ENCODE measurements at regions not wholly inside any gene's neighbourhood (a gene's known extent, or its start where the extent isn't known, plus 50 kb on each side); places are given as distances from the start of the nearest gene placed in this dataset.

DNA sequence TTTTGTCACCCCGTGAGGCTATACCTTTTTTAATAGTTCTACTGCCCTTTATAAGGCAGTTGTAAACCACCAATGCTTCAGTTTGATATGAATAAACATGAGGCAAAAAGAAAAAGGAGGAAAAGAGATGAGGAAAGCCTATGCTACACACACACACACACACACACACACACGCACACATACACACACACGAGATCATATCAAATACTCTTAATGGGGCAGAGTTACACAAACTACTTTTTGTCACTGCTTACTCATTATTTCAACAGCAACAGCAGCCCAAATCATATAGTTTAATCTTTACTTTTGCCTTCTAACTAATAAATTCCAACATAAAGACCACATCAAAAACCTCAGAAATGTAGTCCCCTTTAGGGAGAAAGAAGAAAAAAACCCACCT lies 116.8 kb upstream of the PAM start:
- peaks cover 2% of the 10 kb centered on the region for H3K4me1 Mint-ChIP-seq
- no peaks in the 10 kb centered on the region for H3K27me3 Mint-ChIP-seq (ENCODE audit: low read depth)
- DNase-seq (ENCODE audit: low spot score in 2 of 2, unreplicated experiment in 2 of 2): no peak
- H3K36me3 Mint-ChIP-seq: peaks cover 30% of the 10 kb centered on the region
- H3K27ac Mint-ChIP-seq: no peak overlapping the region
- no peak overlapping the region for H3K4me3 Mint-ChIP-seq
- TF ChIP-seq, protein P1, sequence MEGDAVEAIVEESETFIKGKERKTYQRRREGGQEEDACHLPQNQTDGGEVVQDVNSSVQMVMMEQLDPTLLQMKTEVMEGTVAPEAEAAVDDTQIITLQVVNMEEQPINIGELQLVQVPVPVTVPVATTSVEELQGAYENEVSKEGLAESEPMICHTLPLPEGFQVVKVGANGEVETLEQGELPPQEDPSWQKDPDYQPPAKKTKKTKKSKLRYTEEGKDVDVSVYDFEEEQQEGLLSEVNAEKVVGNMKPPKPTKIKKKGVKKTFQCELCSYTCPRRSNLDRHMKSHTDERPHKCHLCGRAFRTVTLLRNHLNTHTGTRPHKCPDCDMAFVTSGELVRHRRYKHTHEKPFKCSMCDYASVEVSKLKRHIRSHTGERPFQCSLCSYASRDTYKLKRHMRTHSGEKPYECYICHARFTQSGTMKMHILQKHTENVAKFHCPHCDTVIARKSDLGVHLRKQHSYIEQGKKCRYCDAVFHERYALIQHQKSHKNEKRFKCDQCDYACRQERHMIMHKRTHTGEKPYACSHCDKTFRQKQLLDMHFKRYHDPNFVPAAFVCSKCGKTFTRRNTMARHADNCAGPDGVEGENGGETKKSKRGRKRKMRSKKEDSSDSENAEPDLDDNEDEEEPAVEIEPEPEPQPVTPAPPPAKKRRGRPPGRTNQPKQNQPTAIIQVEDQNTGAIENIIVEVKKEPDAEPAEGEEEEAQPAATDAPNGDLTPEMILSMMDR (IDR thresholded peaks at IDR 0.05; ENCODE audit: unreplicated experiment): no peak
- H3K9me3 Mint-ChIP-seq: peaks cover 30% of the 10 kb centered on the region

DNA sequence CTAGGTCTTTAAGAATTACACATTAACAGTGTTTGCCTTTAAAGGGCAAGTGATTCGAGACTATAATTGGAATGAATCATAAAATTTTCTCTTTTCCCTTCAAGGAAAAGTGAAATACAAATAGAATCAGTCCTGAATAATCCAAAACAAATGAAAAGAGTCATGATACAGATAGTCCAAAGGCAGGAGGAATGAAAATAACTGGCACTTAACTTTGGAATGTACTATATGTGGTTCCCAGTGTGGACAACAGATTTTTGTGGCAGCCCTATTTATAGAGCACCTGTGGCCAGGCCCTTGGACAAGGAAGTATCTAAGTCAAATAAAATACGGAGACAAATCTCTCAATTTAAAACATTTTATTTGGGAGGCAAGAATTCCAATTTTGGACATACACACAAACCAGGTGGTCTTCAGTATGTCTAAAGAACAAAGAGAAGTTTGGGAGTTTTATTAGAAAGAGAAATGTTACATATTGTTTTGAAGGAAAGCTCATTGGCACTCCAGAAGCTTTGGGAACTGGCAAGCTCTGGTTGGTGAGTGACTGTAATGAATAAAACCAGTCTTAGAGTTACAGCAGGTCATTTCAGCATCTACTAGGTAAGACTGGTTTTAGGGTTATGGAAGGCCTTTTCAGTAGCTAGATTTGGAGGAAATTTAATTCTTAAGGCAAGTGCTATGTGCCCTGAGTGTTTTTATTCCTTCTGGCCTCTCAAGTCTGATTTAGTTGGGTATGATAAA lies 116.0 kb upstream of the PAM start:
- no peaks in the 10 kb centered on the region for H3K27me3 Mint-ChIP-seq (ENCODE audit: low read depth)
- H3K9me3 Mint-ChIP-seq: peaks cover 30% of the 10 kb centered on the region
- peaks cover 2% of the 10 kb centered on the region for H3K4me1 Mint-ChIP-seq
- no peak overlapping the region for H3K4me3 Mint-ChIP-seq
- TF ChIP-seq, protein P1 (IDR thresholded peaks at IDR 0.05; ENCODE audit: unreplicated experiment): no peak
- DNase-seq (ENCODE audit: low spot score in 2 of 2, unreplicated experiment in 2 of 2): no peak
- peaks cover 28% of the 10 kb centered on the region for H3K36me3 Mint-ChIP-seq
- H3K27ac Mint-ChIP-seq: no peak overlapping the region

DNA sequence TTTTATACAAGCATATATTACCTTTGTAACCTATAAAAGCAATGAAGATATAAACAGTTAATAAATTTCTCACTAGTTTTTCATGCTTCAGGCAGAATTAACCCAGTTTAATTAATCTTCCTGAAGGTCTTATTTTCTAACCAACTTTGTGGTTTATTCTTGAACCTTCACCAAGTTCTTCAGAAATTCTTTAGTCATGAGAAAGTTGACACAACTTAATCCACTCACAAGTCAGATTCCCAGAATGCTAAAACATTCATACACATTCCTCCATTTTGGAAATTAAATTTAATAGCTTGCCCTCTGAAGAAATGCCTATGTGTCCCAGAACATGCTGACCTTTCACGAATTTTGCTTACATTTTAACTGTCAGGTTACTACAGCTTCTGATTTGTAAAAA lies 105.4 kb upstream of the PAM start:
- no peaks in the 10 kb centered on the region for H3K27me3 Mint-ChIP-seq (ENCODE audit: low read depth)
- no peak overlapping the region for H3K27ac Mint-ChIP-seq
- peaks cover 2% of the 10 kb centered on the region for H3K4me1 Mint-ChIP-seq
- peaks cover 29% of the 10 kb centered on the region for H3K9me3 Mint-ChIP-seq
- peaks cover 20% of the 10 kb centered on the region for H3K36me3 Mint-ChIP-seq
- H3K4me3 Mint-ChIP-seq: no peak overlapping the region
- DNase-seq (ENCODE audit: low spot score in 2 of 2, unreplicated experiment in 2 of 2): no peak
- TF ChIP-seq, protein P1 (IDR thresholded peaks at IDR 0.05; ENCODE audit: unreplicated experiment): no peak

DNA sequence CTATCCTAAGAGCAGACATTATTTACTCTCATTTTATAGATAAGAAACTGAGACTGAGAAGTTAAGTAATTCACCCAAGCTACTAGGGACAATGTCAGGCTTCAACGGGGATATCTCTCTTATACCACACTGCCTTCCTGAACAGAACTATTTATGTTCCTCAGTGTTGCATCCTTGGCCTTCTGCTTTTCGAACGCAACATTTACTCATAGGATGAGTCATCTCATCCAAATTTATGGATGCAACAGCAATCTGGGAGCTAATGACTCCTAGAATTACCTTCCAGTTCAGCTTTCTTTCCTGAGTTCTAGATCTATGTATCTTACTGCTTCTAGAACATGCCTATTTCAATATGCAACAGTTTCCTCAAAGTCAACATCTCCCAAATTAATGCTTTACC lies 103.6 kb upstream of the PAM start:
- DNase-seq (ENCODE audit: low spot score in 2 of 2, unreplicated experiment in 2 of 2): no peak
- Mint-ChIP-seq H3K4me3 (no peak overlapping the region), H3K36me3 (peaks cover 10% of the 10 kb centered on the region), H3K27me3 (ENCODE audit: low read depth) (no peaks in the 10 kb centered on the region), H3K27ac (no peak overlapping the region), H3K9me3 (peaks cover 12% of the 10 kb centered on the region), H3K4me1 (peaks cover 2% of the 10 kb centered on the region)
- TF ChIP-seq, protein P1 (IDR thresholded peaks at IDR 0.05; ENCODE audit: unreplicated experiment): no peak

DNA sequence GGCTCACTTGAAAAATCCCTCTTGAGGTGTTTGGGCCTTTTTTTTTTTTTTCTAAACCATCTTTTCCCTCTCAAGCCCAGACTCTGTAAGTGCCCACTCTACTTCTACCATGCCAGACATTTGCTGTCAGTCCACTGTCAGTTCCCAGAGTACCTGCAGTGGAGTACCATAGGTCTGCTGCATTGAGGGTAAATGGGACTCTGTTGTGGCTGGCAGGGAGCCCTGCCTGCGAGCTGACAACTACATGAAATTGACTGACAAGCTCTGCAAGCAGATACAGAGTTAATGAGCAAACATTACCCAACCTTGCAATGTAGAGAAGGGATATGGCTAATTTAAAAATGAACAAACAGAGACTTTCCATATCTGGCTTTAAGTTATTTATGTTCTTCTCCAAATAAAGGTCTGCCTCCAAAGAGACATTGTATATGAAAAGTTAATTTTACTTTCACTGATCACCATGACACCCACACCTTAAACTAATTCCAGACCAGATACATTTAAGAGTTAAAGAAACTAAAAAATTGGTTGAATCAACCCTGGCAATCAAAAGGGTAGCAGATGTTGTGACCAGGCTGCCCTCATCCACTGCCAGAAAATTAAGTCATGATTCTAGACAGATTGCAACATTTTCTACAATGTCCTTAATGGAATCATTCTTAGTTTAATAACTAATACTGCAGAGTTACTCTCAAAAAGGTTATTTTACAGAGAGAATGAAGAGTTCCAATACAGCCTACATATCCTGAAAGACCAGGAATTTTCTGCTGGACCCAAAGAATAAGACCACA lies 100.4 kb upstream of the PAM start:
- Mint-ChIP-seq H3K36me3 (no peaks in the 10 kb centered on the region), H3K4me3 (no peak overlapping the region), H3K27ac (no peak overlapping the region), H3K9me3 (no peaks in the 10 kb centered on the region), H3K27me3 (ENCODE audit: low read depth) (no peaks in the 10 kb centered on the region), H3K4me1 (peaks cover 2% of the 10 kb centered on the region)
- TF ChIP-seq, protein P1 (IDR thresholded peaks at IDR 0.05; ENCODE audit: unreplicated experiment): no peak
- no peak for DNase-seq (ENCODE audit: low spot score in 2 of 2, unreplicated experiment in 2 of 2)
